A673 (cell line): ENCODE measurements at regions not wholly inside any gene's neighbourhood (a gene's known extent, or its start where the extent isn't known, plus 50 kb on each side); places are given as distances from the start of the nearest gene placed in this dataset.

Experiments used
- BruUV-seq: library from RNA; stranded (reverse); fragments of 400-500 nt; replicated peaks from 2 replicates; lab custom pipeline; 2021; lab: Mats Ljungman, UMichigan
- CTCF ChIA-PET: fragments of 300-600 bp; sonication (Branson Sonifier 250); formaldehyde crosslinking; loops from one replicate; lab custom pipeline; 2022; ENCODE audit warnings: antibody characterized with exemption; lab: Charles Lee
- POLR2A ChIA-PET: fragments of 300-600 bp; sonication (Branson Sonifier 250); formaldehyde crosslinking; loops from one replicate; lab custom pipeline; 2022; ENCODE audit warnings: antibody characterized with exemption; ENCODE audit not compliant: low non-redundant PET; lab: Charles Lee
- DNase-seq: peaks from one replicate; pipeline ENCODE4 v3.0.0-alpha.2; 2015; ENCODE audit warnings: low spot score
- H3K27ac ChIP-seq: fragments of 200-600 bp; sonication (generic); 2 replicates; pipeline ENCODE4 v1.5.1; 2016; ENCODE audit warnings: mixed run types, low read depth, mild to moderate bottlenecking, mixed read lengths, antibody characterized with exemption, low read length; ENCODE audit not compliant: poor library complexity, severe bottlenecking
- H3K27me3 ChIP-seq: fragments of 200-600 bp; sonication (generic); replicated peaks from 2 replicates; pipeline ENCODE4 v1.6.1; 2017; ENCODE audit warnings: mixed run types, low read depth, mild to moderate bottlenecking, mixed read lengths, antibody characterized with exemption, low read length; ENCODE audit not compliant: insufficient read depth, poor library complexity
- H3K36me3 ChIP-seq: fragments of 200-600 bp; sonication (generic); 2 replicates; pipeline ENCODE4 v1.6.1; 2016; ENCODE audit warnings: mixed run types, mild to moderate bottlenecking, mixed read lengths, antibody characterized with exemption, low read length; ENCODE audit not compliant: insufficient read depth, poor library complexity, severe bottlenecking
- H3K4me1 ChIP-seq: fragments of 200-600 bp; sonication (generic); 2 replicates; pipeline ENCODE4 v1.6.1; 2017; ENCODE audit warnings: mixed run types, mild to moderate bottlenecking, mixed read lengths, antibody characterized with exemption, low read length; ENCODE audit not compliant: insufficient read depth, poor library complexity, severe bottlenecking
- H3K4me3 ChIP-seq: fragments of 200-600 bp; sonication (generic); 2 replicates; pipeline ENCODE4 v1.5.1; 2016; ENCODE audit warnings: low read depth, mixed run types, mild to moderate bottlenecking, mixed read lengths, low read length; ENCODE audit not compliant: poor library complexity, severe bottlenecking
- H3K9me3 ChIP-seq: fragments of 200-600 bp; sonication (generic); 2 replicates; pipeline ENCODE4 v1.6.1; 2016; ENCODE audit warnings: mixed run types, low read depth, mild to moderate bottlenecking, mixed read lengths, antibody characterized with exemption, low read length; ENCODE audit not compliant: poor library complexity, severe bottlenecking
- EZH2 ChIP-seq: fragments of 200-600 bp; sonication (generic); IDR thresholded peaks from 2 replicates; pipeline ENCODE4 v1.6.1; 2017; ENCODE audit warnings: borderline replicate concordance, low read depth, mild to moderate bottlenecking, mixed read lengths, antibody characterized with exemption, low read length; ENCODE audit not compliant: poor library complexity, severe bottlenecking
- intact Hi-C: fragments of 100-400 bp; cut with micrococcal nuclease; formaldehyde crosslinking; loops from one replicate; pipeline ENCODE4 v1.10.0; 2022; ENCODE audit not compliant: unreplicated experiment
- TF ChIP-seq, protein P1 (sequence below): fragments of 300-800, 200-600 bp; sonication (generic); conservative IDR thresholded peaks from 2 replicates; pipeline ENCODE4 v1.5.1; 2017; ENCODE audit warnings: low read depth, mild to moderate bottlenecking, antibody characterized with exemption, low read length, moderate library complexity, mixed read lengths

DNA sequence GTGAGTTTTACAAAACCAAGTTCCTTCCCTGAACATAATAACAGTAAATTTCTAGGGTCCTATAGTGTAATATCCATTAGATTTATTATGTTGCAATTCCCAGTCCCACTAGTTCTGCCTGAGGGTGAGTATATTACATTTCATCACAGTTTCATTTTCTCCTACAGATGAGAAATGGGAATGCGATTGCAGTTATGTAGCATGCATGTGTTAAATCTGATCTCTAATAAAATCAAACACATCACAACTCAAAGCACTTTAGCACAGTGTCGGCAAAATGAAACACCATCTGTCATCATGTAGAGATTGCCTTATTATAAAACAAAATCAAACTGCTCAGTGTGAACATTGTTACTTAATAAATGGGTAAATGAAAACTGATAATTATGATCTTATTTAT is 180.5 kb upstream of the TOX3 start:
- no peak for DNase-seq
- ChIA-PET POLR2A (no interaction called here), CTCF (no interaction called here)
- Histone ChIP-seq H3K9me3 (no peaks in the 10 kb centered on the region), H3K27me3 (peaks cover 5% of the 10 kb centered on the region), H3K4me3 (no peak overlapping the region), H3K4me1 (no peaks in the 10 kb centered on the region), H3K36me3 (no peaks in the 10 kb centered on the region), H3K27ac (no peak overlapping the region)
- intact Hi-C loops = no loop called here
- no peak for TF ChIP-seq EZH2
- TF ChIP-seq, protein P1, sequence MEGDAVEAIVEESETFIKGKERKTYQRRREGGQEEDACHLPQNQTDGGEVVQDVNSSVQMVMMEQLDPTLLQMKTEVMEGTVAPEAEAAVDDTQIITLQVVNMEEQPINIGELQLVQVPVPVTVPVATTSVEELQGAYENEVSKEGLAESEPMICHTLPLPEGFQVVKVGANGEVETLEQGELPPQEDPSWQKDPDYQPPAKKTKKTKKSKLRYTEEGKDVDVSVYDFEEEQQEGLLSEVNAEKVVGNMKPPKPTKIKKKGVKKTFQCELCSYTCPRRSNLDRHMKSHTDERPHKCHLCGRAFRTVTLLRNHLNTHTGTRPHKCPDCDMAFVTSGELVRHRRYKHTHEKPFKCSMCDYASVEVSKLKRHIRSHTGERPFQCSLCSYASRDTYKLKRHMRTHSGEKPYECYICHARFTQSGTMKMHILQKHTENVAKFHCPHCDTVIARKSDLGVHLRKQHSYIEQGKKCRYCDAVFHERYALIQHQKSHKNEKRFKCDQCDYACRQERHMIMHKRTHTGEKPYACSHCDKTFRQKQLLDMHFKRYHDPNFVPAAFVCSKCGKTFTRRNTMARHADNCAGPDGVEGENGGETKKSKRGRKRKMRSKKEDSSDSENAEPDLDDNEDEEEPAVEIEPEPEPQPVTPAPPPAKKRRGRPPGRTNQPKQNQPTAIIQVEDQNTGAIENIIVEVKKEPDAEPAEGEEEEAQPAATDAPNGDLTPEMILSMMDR = no peak
- BruUV-seq = no TSS peak

DNA sequence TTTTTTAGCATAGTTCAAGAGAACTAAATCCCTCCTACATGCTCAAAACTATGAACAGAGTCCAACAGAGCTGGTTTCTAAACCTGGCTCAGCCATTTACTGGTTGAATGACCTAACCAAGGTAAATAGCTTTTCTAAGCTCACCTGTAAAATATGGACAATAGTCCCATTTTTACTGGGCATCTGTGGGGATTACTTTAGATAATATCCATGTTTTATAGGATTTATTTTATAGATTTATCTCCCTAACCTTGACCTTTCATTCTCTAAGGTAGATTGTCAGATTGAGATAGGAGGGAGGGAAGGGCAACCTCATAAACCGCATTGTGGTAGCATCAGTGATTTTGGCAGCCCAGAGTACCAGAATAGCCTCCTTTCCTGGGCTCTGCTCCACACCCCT is 178.5 kb upstream of the TOX3 start:
- no peak for DNase-seq
- H3K27me3 ChIP-seq = peaks cover 12% of the 10 kb centered on the region
- ChIA-PET POLR2A (no interaction called here), CTCF (no interaction called here)
- H3K9me3 ChIP-seq = no peaks in the 10 kb centered on the region
- no peak overlapping the region for H3K27ac ChIP-seq
- intact Hi-C loops = no loop called here
- H3K4me3 ChIP-seq = no peak overlapping the region
- H3K36me3 ChIP-seq = no peaks in the 10 kb centered on the region
- BruUV-seq = no TSS peak
- TF ChIP-seq, protein P1 = no peak
- no peak for TF ChIP-seq EZH2
- no peaks in the 10 kb centered on the region for H3K4me1 ChIP-seq

DNA sequence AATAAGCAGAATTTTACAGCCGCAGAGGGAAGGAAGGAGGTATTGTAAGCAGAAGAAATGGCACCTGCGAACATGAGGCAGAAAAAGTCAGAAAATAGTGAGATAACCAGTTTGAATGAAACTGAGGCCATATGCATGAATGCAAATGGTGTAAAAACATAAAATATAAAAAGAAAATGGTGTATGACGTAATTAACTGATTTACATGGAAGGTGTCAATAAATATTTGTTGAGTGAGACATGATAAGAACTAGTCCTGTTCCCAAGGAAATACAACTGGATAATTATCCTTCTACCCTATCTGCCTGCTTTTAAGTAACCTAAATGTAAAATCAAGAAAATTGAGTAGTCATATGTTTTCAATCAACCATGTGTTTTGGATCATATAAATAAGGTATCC is 178.1 kb upstream of the TOX3 start:
- CTCF ChIA-PET = no interaction called here
- intact Hi-C loops = no loop called here
- TF ChIP-seq EZH2 = no peak
- TF ChIP-seq, protein P1 = no peak
- BruUV-seq = no TSS peak
- H3K36me3 ChIP-seq = no peaks in the 10 kb centered on the region
- POLR2A ChIA-PET = no interaction called here
- no peaks in the 10 kb centered on the region for H3K4me1 ChIP-seq
- H3K4me3 ChIP-seq = no peak overlapping the region
- H3K27me3 ChIP-seq = peaks cover 12% of the 10 kb centered on the region
- DNase-seq = no peak
- H3K27ac ChIP-seq = no peak overlapping the region
- no peaks in the 10 kb centered on the region for H3K9me3 ChIP-seq
